Central memory CD4-positive, alpha-beta T cell (primary cell): ENCODE measurements at regions not wholly inside any gene's neighbourhood (a gene's known extent, or its start where the extent isn't known, plus 50 kb on each side); places are given as distances from the start of the nearest gene placed in this dataset.

Experiments
- DNase-seq: peaks from one replicate; pipeline ENCODE4 v3.0.0; 2022

- DNase-seq: no peak
Observed at GRCh38 chrX:124529786-124530185, 183.4 kb downstream of the SH2D1A start.

DNA sequence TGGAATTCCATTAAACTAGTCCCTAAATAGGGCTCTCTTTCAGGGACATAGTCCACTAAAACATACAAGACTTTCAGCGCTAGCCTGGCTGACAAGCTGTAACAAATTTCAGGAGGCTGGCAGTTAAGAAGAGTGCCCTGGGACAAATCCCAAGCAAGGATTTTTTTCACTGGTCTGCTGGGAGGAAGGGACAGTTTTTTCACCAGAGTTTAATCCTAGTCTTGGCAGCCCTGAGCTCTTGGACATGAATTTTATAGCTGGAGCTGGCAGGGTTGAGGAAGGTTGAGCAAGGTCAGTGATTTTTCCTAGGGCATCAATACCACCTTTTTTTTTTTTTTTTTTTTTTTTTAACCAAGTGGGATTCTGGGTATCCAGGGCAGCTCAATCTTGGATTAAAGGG, 184.4 kb downstream of the SH2D1A start:
- DNase-seq: no peak

DNA sequence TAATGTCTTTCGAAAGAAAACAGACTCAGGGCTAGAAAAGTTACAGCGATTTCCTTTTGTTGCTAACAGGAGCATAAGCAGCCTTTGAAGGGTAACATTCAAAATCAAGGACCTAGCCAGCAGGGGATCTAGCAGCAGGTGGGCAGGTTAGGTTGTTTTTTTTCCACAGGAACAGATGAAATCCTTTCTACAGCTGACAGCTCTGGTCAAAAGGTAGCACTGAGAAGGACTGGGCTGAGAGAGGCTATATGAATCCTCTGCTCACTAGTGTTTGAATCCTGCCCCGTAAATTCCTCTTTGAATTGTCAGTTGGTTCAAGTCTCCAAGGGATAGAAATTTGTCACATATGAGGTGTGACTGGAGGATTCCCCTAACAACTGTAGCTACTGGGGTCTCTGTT, 188.2 kb downstream of the SH2D1A start:
- DNase-seq: no peak

- no peak for DNase-seq
Observed at GRCh38 chrX:124540474-124540873, 194.1 kb downstream of the SH2D1A start.

GRCh38 chrX:124548571-124548970, 202.2 kb downstream of the SH2D1A start:
- DNase-seq: no peak

- DNase-seq: no peak
Observed at GRCh38 chrX:124555036-124555595, 208.8 kb downstream of the SH2D1A start.

DNA sequence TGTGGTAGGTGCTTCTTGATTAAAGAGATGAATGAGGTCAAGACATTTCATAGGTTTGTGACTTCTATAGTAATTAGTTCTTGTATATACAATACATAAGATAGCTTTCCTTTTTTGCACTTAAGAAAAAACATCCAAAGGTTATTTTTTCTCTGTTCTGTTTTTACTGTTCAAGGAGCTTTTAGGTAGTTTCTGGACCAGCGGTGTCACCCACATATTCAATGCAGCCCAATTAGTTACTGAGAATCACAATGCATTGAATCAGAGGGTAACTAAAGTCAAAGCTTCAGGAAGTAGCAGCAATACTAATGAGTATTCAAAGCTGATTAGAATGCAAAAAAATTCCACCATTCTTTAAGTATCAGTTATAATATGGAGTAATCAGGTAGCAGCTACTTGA, 211.6 kb downstream of the SH2D1A start:
- DNase-seq: no peak

DNA sequence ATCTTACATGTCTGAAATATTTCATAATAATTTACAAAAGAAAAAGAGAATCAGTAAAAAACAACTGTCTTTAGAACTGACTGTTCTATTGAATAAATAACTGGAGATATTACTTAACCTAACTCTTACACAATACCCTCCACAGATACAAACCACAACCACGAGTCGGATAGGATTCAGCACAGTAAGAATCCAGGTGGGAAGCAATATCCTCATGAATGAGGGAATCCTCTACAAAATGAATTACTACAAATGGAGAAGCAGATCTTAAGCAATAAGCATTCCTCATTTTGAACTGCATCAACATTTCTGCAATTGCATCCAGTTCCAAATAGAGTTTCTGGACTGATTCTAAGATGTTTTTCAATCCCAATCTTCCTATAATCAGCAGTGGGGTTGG, 227.1 kb downstream of the SH2D1A start:
- DNase-seq: no peak

DNA sequence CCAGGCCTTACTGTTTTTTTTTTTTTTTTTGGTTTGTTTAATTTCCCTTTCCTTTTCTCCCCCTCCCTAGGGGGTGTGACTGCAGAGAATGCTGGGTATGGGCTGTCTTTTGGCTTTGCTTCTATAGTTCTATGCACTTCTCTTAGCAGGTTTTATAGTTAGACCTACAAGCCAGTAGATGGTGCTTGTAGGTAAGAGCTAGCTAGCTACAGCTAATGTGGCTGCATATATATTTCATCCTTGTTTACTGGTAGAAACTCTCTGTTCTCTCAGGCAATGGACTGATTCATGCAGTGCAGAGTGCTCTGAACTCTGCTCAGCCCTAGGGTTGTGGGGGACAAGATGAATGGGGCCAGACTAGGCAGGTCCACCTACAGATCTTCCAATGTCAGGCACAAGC, 246.4 kb downstream of the SH2D1A start:
- DNase-seq: no peak

- DNase-seq: no peak
Observed at GRCh38 chrX:124594017-124594651, 247.8 kb downstream of the SH2D1A start.

DNA sequence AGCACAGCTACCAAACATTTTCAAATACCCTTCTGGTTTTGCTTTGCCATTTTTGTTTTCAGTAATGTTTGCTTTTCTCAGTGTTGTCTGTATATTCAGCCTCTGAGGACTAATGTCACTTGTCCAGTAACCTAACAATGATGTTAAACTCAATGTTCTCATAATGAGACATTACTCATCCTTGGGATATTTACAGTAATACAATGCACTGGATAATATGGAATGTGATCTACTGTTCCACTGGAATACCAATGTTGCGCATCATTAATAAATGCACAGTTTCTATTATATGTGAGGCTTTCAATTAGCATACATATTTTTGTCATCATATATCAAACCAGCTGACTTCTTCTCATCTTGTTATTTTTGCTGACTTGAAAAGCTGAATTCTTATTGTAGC, 259.1 kb downstream of the SH2D1A start:
- no peak for DNase-seq

DNA sequence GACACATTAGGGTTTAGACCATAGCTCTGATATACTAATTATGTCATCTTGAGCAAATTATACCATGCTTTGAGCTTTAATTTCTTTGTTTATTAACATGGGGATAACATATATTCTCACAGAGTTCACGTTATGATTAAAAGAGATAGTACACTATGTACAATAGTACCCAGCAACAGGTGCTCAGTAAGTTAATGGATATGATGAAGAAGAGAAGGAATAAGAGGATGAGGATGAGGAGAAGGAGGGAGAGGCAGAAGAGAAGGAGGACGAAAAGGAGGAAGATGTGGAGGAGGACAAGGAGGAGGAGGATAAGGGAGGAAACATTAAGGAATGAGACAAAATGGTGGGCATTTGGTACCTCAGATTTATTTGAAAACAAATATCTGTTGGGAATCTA, 260.4 kb downstream of the SH2D1A start:
- no peak for DNase-seq

DNA sequence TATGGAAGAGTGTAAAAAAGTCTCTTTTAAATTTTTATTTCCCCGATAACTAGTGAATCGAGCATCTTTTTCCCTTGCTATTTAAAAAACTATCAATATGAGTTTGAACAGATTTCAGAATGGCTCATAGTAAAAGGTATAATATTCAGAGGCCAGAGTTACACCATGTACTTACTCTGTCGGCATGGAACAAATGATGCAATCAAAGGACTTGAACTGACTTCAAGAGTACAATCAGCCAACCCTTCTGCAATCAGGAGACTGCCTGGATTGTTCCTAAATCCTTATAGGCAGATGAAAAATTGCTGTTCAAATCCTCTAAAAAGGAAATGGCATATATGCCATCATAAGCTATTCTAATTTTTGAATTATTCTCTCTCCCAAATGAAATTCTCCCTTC, 273.3 kb downstream of the SH2D1A start:
- DNase-seq: no peak

DNA sequence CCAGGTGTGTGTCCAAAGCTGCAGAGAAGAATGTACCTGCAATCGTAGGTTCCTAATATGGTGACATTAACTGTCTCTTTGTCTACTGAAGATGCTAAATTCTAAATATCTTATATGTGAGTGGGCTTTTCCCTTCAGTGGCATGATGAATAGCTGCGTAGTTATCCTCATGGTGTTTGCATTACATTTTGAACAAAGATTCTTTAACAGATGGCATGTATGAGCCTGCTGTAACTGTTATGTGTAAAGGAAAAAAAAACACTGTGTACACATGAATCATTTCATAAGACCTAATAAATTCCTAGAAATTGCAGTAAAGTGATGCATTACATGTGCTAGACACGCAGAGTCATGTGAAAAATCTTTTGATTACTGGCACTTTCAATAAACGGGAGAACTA, 288.0 kb downstream of the SH2D1A start:
- DNase-seq: no peak

DNA sequence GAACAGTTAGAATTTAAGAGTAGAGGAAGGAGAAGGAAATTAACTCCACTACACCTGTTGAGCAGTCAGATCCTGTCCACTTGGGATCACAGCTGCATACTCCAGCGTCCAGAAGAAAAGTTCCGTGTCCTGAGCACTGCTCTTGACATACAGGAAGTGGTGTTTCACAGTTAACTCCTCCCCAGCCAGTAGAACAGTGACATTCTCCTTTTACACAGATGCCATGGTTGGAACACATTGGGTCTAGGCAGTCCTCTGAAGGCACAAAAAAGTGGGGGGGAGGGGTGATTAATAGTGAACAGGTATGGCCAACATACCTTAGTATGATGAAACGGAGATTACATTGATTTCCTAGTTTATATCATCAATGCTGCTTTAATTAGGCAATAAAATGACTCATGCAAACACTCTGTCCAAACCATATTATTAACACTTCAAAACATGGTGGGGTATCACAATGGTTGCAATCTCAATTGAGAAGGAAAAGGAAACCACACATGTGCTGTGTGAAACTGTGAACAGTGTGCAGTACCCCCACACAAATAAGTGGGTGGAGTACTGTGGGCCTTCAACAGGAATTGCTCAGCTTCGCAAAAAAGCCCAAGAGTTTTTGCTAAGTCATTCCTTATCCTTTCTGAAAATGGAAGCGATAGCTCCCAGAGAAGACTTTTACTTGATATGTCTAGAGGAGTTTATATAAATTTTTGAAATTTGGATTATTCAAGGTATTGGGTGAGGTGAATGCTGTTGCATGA, 295.6 kb downstream of the SH2D1A start:
- DNase-seq: no peak

GRCh38 chrX:124646403-124646802, 300.0 kb downstream of the SH2D1A start:
- no peak for DNase-seq

DNA sequence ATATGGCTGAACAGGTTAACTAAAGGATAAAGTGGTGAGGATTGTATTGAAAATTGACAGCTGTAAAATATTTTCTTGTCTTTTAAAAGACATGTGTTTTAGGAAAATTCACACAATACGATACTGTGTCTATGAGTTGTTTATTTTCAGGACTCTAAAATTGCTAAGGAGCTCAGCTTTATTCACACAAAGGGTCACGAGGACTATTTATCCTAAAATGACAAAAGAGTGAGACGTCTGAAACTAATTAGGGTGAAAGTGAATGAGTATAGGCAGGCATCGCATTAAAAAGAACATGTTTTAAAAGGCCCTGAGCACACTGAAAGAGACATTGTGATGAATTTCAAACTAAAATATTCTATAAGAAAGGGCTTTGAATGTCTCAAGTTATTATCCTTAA, 304.7 kb downstream of the SH2D1A start:
- no peak for DNase-seq

DNA sequence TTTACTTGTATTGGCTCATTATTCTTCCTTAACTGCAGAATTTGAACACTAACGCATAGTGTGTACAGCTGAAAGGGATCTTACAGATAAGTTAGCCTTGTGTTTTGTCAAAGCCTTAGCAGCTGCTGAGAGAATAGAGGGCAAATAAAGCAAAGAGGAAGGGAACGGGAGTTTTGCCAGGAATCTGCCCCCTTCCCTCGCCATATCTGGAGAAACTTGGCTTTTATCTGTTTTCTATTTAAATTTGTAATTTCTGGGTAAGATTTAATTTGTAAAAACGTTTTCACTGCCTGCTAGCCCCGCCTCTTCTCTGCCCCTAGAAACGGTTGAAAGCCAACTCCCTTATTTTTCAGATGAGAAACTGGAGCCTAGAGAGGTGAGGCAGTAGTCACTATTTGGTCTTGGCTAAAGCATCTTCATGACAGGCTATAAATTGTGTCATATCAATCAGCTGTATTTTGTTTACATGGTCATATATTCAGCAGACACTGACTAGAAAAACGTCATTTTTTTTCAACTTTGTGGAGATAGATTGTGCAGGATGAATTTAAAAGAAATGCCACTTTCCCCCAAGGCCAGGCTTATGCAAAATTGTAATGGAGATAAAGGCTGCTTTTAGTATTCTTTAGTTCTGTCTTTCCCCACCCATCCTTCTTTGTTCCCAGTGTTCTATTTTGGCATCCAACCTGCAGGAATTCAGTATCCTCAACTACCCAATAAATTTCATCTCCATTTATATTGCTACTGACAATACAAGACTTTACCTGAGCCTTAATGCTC, 319.4 kb downstream of the SH2D1A start:
- no peak for DNase-seq

DNA sequence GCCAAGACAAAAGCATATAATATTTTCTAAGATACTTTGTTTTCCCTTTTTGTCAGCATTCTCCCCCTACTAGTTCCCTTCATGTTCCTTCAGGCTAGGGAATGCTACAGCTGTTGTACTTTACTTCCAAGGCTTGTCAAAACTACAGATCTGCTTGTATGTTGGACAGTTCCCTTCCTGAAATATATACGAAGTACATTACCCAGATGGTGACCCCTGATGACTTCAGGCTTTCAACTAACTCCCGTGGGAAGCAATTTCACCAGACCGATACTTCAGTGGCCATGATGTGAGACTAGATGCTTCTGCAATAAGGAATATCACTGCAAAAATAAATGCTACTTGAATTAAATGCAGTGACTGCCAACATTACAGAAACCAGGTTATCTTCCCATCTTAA, 332.8 kb downstream of the SH2D1A start:
- no peak for DNase-seq

GRCh38 chrX:124680287-124680686, 333.9 kb downstream of the SH2D1A start:
- no peak for DNase-seq

- no peak for DNase-seq
Observed at GRCh38 chrX:124690495-124690894, 344.1 kb downstream of the SH2D1A start.

DNA sequence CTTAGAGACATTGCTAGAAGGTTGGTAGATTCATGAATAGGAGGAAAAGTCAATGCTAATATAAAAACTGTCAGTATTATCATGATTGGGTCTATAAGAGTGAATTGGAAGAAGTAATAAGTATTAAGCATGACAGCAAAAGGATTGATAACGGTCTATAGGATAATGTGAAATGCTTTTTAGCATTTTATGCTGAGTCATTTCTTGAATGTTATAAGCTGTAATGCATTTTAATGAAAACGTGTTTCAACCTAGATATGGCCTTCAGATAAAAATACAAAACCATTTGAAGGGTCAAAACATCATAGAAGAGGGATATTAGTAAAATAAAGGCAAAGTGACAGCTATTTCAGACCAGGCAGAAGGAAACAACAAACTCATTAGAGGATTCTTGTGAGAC, 353.5 kb downstream of the SH2D1A start:
- DNase-seq: no peak

- DNase-seq: no peak
Observed at GRCh38 chrX:124717537-124717936, 371.2 kb downstream of the SH2D1A start.

- DNase-seq: no peak
Observed at GRCh38 chrX:124719060-124719459, 372.7 kb downstream of the SH2D1A start.
